ENCODE measurements at regions not wholly inside any gene's neighbourhood (a gene's known extent, or its start where the extent isn't known, plus 50 kb on each side); places are given as distances from the start of the nearest gene placed in this dataset.

DNA sequence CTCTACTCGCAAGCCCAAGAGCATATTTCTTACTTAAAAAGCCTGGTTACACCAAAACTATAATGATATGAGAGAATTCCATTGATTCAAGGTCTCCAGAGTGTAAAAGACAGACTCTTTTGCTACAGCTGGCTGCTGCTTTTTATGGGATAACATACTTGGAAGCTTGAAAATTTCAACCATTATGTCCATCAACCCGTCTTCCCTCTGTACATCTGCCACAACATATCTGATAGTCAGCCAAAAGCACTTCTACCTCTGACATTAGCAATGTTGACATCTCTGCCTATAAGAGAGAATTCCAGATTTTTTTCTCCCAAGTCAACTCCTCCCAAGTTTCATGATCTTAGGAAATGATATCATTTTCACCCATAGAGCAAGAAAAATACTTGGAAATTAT, 54.4 kb upstream of the IQCM start:
- H3K27me3 ChIP-seq, result no peaks in the 10 kb centered on the region
- H3K4me3 ChIP-seq, result no peak overlapping the region
- DNase-seq (ENCODE audit: extremely low spot score in 2 of 2), result no peak
- TF ChIP-seq, protein P1, sequence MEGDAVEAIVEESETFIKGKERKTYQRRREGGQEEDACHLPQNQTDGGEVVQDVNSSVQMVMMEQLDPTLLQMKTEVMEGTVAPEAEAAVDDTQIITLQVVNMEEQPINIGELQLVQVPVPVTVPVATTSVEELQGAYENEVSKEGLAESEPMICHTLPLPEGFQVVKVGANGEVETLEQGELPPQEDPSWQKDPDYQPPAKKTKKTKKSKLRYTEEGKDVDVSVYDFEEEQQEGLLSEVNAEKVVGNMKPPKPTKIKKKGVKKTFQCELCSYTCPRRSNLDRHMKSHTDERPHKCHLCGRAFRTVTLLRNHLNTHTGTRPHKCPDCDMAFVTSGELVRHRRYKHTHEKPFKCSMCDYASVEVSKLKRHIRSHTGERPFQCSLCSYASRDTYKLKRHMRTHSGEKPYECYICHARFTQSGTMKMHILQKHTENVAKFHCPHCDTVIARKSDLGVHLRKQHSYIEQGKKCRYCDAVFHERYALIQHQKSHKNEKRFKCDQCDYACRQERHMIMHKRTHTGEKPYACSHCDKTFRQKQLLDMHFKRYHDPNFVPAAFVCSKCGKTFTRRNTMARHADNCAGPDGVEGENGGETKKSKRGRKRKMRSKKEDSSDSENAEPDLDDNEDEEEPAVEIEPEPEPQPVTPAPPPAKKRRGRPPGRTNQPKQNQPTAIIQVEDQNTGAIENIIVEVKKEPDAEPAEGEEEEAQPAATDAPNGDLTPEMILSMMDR (IDR thresholded peaks at IDR 0.05), result no peak
- intact Hi-C loops (cut with DNase I), result no loop called here
- H3K36me3 ChIP-seq, result no peaks in the 10 kb centered on the region
- H3K27ac ChIP-seq, result no peak overlapping the region
- no peaks in the 10 kb centered on the region for H3K9me3 ChIP-seq
- H3K4me1 ChIP-seq, result no peaks in the 10 kb centered on the region

DNA sequence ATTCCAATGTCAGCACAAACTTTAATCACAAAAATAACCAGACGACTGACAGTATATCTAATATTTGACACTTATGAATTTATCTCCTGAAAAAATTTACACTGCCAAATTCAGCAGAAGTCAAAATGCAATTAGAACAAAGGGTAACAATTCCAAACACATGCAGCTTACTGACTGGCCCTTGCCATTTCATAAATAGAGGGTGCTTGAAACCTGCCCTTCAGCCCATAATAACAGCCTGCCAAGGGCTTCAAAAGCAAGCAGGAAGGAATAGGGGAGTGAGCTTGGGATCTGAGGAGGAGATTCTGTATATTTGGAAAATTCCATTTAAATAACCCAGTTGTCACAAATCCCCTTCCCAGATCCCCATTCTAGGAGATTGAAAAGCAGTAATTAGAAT, 66.1 kb upstream of the IQCM start:
- H3K4me3 ChIP-seq, result no peak overlapping the region
- intact Hi-C loops (cut with DNase I), result no loop called here
- H3K36me3 ChIP-seq, result no peaks in the 10 kb centered on the region
- no peak for DNase-seq (ENCODE audit: extremely low spot score in 2 of 2)
- H3K9me3 ChIP-seq, result no peaks in the 10 kb centered on the region
- H3K27me3 ChIP-seq, result no peaks in the 10 kb centered on the region
- TF ChIP-seq POLR2AphosphoS5 (IDR thresholded peaks at IDR 0.05; ENCODE audit: insufficient read depth in 1 of 2, low read depth in 1 of 2) (no peak), POLR2A (IDR thresholded peaks at IDR 0.05) (no peak)
- TF ChIP-seq, protein P1 (IDR thresholded peaks at IDR 0.05), result no peak
- no peaks in the 10 kb centered on the region for H3K4me1 ChIP-seq
- no peak overlapping the region for H3K27ac ChIP-seq

DNA sequence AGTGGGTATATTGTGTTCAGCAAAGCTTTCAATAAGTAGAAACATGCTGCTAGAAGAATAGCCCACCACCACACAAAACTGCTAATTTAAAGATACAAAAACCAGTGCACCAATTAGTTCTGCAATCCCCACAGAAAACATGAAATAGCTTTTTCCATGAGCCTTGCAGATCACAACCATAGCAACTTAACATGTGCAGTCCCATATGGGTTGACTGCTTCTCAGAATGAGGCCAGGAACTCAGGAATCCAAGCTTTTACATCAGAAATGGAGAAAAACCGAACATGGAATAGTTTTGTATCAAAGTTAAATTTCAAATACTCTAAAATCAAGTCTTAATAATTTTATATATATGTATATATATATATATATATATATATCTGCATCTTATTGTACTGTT, 66.6 kb upstream of the IQCM start:
- Histone ChIP-seq H3K9me3 (no peaks in the 10 kb centered on the region), H3K4me1 (no peaks in the 10 kb centered on the region), H3K36me3 (no peaks in the 10 kb centered on the region), H3K27ac (no peak overlapping the region), H3K27me3 (no peaks in the 10 kb centered on the region), H3K4me3 (no peak overlapping the region)
- TF ChIP-seq POLR2A (IDR thresholded peaks at IDR 0.05) (no peak), POLR2AphosphoS5 (IDR thresholded peaks at IDR 0.05; ENCODE audit: insufficient read depth in 1 of 2, low read depth in 1 of 2) (no peak)
- TF ChIP-seq, protein P1 (IDR thresholded peaks at IDR 0.05), result no peak
- DNase-seq (ENCODE audit: extremely low spot score in 2 of 2), result no peak
- intact Hi-C loops (cut with DNase I), result no loop called here

DNA sequence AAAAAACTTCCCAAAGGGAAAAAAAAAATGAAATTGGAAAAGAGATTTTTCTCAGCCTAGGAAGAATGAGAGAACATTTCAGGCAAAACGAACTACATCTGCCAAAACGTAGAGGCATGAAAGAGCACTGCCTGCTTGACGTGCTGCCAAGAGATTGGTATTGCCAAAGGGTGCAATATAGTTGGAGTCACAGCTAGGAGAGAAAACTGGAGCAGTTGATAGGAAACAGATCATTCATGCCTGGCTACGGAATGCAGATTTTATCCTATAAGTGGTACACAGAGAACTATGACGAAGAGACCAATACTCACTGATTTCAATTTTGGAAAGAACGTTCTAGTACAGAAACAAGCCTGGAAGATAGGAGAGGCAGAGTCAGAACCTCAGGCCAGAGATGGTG, 68.4 kb upstream of the IQCM start:
- DNase-seq (ENCODE audit: extremely low spot score in 2 of 2), result no peak
- Histone ChIP-seq H3K36me3 (no peaks in the 10 kb centered on the region), H3K9me3 (no peaks in the 10 kb centered on the region), H3K27me3 (no peaks in the 10 kb centered on the region), H3K4me3 (no peak overlapping the region), H3K27ac (no peak overlapping the region), H3K4me1 (no peaks in the 10 kb centered on the region)
- intact Hi-C loops (cut with DNase I), result no loop called here
- TF ChIP-seq, protein P1 (IDR thresholded peaks at IDR 0.05), result no peak
- TF ChIP-seq POLR2AphosphoS5 (IDR thresholded peaks at IDR 0.05; ENCODE audit: insufficient read depth in 1 of 2, low read depth in 1 of 2) (no peak), POLR2A (IDR thresholded peaks at IDR 0.05) (no peak)

DNA sequence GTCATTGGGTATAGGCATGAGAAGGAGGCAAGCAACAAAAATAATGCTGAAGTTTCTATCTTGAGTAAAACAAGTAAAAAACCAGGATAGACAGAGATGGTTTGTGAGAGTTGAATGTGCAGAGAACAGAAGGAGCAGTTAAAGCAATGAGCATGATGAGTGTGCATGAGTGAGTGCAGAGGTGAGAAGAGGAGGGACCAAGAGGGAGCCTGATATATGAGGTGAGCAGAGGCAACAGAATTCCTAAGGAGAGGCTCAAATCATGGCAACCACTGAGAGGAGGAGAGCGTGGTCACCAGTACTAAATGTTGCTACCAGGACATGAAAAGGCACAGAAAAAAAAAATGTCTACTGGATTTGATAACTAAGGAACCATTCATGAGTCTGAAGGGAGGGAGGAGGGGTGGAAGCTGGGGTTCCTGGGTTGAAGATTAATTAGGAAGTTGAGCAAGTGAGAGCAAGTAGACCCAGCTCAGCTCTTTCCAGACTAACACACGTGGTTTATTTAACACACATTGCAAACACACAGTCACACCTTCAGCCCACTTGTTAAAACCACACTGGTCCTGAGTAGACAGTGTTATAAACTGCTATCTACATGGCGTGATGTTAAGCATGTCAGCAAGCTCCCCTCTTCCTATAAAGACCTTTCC, 69.0 kb upstream of the IQCM start:
- no peaks in the 10 kb centered on the region for H3K9me3 ChIP-seq
- TF ChIP-seq POLR2A (IDR thresholded peaks at IDR 0.05) (no peak), POLR2AphosphoS5 (IDR thresholded peaks at IDR 0.05; ENCODE audit: insufficient read depth in 1 of 2, low read depth in 1 of 2) (no peak)
- TF ChIP-seq, protein P1 (IDR thresholded peaks at IDR 0.05), result no peak
- no peaks in the 10 kb centered on the region for H3K36me3 ChIP-seq
- no peaks in the 10 kb centered on the region for H3K4me1 ChIP-seq
- no peak for DNase-seq (ENCODE audit: extremely low spot score in 2 of 2)
- H3K27ac ChIP-seq, result no peak overlapping the region
- H3K4me3 ChIP-seq, result no peak overlapping the region
- intact Hi-C loops (cut with DNase I), result no loop called here
- H3K27me3 ChIP-seq, result no peaks in the 10 kb centered on the region
